HG03342 (cell line): ENCODE measurements at regions not wholly inside any gene's neighbourhood (a gene's known extent, or its start where the extent isn't known, plus 50 kb on each side); places are given as distances from the start of the nearest gene placed in this dataset.

Source experiments
- ATAC-seq: cut with Tn5 transposase; IDR thresholded peaks from one replicate; pipeline ENCODE4 v1.9.1; 2021; ENCODE audit warnings: mild to moderate bottlenecking, moderate library complexity; ENCODE audit not compliant: unreplicated experiment

GRCh38 chrX:7789200-7789599, 53.8 kb upstream of the VCX start:
- ATAC-seq, result no peak

GRCh38 chrX:7788334-7788733, 54.6 kb upstream of the VCX start:
- ATAC-seq, result no peak

- ATAC-seq, result no peak
These were observed 55.3 kb upstream of the VCX start for GRCh38 chrX:7787714-7788113.

- ATAC-seq, result no peak
These were observed 58.4 kb upstream of the VCX start for GRCh38 chrX:7784580-7784979.

- no peak for ATAC-seq
These were observed 63.3 kb upstream of the VCX start for GRCh38 chrX:7779644-7780043.

- no peak for ATAC-seq
These were observed 67.0 kb upstream of the VCX start for GRCh38 chrX:7775987-7776386.

- no peak for ATAC-seq
These were observed 71.1 kb upstream of the VCX start for GRCh38 chrX:7771788-7772438.

GRCh38 chrX:7759830-7760229, 83.1 kb upstream of the VCX start:
- ATAC-seq, result no peak

GRCh38 chrX:7746856-7747255, 96.1 kb upstream of the VCX start:
- no peak for ATAC-seq

- ATAC-seq, result no peak
These were observed 112.9 kb upstream of the VCX start for GRCh38 chrX:7730071-7730470.

- no peak for ATAC-seq
These were observed 122.5 kb upstream of the VCX start for GRCh38 chrX:7720519-7720918.

GRCh38 chrX:7714351-7714750, 128.6 kb upstream of the VCX start:
- no peak for ATAC-seq

- no peak for ATAC-seq
These were observed 131.8 kb upstream of the VCX start for GRCh38 chrX:7711167-7711566.

GRCh38 chrX:7709845-7710244, 133.1 kb upstream of the VCX start:
- no peak for ATAC-seq

GRCh38 chrX:7706032-7706431, 136.9 kb upstream of the VCX start:
- ATAC-seq, result no peak

GRCh38 chrX:7704205-7704604, 138.8 kb upstream of the VCX start:
- ATAC-seq, result no peak

- no peak for ATAC-seq
These were observed 144.7 kb upstream of the VCX start for GRCh38 chrX:7698248-7698647.

GRCh38 chrX:7690842-7691241, 152.1 kb upstream of the VCX start:
- ATAC-seq, result no peak

- no peak for ATAC-seq
These were observed 153.1 kb upstream of the VCX start for GRCh38 chrX:7689791-7690412.

- no peak for ATAC-seq
These were observed 162.8 kb upstream of the VCX start for GRCh38 chrX:7680181-7680580.

- no peak for ATAC-seq
These were observed 188.7 kb upstream of the VCX start for GRCh38 chrX:7654316-7654715.

- ATAC-seq, result no peak
These were observed 195.1 kb upstream of the VCX start for GRCh38 chrX:7647831-7648230.

GRCh38 chrX:7641141-7641540, 201.8 kb upstream of the VCX start:
- no peak for ATAC-seq
